Retina (tissue), 1 donor: ENCODE measurements at regions not wholly inside any gene's neighbourhood (a gene's known extent, or its start where the extent isn't known, plus 50 kb on each side); places are given as distances from the start of the nearest gene placed in this dataset.
A peak's percentile ranks its signal among the peaks of the same experiment; 100 is the strongest.

Experiments
- DNase-seq: peaks from one replicate; pipeline ENCODE4 v3.0.0-alpha.2; 2016

DNA sequence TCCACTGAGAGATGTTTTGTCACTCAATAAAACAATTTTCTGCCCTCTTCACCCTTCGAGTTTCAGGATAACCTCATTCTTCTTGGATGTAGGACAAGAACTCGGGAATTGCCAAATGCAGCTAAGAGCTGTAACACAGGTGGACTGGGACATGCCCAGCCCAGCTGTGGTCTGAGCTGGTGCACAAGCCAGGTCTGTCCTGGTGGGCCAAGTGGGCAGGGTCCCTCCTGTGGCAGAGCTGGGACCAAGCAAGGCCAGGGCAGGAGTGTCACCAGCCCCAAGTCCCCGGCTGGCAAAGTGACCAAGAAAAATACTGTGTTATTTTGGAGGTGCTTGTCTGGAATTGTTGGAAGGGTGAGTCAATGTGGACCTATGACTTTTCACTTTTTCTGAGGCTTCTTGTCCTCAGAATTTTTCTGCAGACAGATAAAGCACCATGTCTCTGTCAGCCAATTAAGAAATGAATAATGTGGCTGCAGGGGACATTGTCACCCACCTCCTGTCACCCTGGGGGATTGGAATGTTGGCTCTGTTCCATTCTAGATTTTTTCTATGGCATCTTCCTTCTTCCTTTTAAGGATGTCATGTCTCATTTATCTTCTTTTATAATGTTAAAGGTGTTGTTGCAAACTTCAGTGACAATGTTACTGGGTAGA lies 645.2 kb upstream of the EPHA6 start:
- DNase-seq: no peak

DNA sequence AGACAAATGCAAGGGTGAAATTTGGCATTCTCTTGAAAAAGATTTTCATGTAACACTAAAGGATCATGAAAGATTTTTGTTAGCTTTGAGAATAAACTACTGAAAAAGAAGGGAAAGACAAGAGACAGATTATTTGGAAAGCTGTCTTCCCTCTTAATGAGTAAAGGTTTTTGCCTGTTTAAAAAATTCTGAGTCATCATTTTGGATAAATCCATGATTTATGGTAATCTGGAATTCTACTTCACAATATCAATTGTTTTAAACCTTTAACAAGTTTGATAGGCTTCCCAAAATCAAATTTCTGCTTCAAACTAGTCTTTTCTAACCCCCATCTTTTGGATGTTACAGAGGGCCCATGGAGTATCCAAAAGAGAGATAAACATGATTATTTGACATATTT lies 641.5 kb upstream of the EPHA6 start:
- no peak for DNase-seq

- DNase-seq: no peak
These were observed 638.9 kb upstream of the EPHA6 start for GRCh38 chr3:96175500-96175899.

- no peak for DNase-seq
These were observed 631.6 kb upstream of the EPHA6 start for GRCh38 chr3:96182756-96183155.

GRCh38 chr3:96183871-96184270 lies 630.5 kb upstream of the EPHA6 start:
- no peak for DNase-seq

DNA sequence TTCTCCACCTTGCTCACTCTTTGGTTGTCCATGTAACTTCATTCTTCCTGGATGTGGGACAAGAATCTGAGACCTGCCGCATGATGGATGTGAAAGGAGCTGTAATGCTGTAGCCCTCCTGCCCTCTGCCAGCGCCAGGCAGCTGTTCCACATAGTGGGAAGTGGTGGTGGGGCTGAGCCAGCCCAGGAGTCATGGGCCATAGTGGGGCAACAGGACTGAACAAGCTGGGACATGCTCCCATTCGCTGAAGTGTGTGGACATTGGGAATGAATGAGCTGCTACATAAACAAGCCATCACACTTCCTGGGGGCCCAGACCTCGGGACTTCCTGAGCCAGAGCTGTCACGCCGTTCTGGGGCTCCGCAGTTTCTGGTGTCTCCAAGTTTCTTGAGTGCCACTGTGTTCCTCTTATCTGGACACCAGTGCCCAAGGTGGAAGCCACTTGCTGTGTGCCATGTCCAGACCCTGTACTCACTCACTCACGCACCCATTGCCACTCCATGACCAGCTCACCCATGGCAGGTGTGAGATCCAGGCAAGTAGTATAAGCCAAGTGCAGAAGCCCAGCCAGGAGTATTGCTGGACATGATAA lies 624.3 kb upstream of the EPHA6 start:
- no peak for DNase-seq

DNA sequence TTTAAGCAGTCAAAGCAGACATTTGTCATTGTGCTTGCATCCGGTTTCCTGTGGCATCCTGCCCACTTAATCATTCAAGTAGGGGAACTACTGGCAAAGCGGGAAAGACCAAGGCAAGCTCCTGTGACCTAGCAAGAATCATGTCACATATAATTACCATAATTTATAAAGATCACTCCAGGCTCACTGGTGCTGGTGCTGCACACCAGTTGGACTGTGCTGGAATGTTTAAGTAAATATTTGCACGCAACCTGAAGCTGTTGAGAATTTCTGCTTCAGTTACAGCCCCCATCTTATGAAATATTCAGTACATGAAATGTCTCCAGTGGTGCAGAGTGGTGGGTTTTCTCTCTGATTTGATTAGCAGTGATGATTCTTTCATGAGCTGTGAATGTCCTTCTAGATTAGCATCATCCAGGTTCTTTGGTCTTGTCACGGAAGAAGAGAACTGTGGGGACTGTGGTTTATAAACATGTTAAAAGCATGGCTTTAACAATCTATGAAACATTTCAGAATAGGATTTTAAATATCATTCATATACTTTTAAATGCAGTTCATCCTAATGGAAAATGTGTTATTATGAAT lies 621.3 kb upstream of the EPHA6 start:
- DNase-seq: peak; percentile 86

- DNase-seq: no peak
These were observed 613.5 kb upstream of the EPHA6 start for GRCh38 chr3:96200897-96201296.

GRCh38 chr3:96201463-96201862 lies 612.9 kb upstream of the EPHA6 start:
- DNase-seq: no peak

- no peak for DNase-seq
These were observed 612.2 kb upstream of the EPHA6 start for GRCh38 chr3:96202181-96202580.

DNA sequence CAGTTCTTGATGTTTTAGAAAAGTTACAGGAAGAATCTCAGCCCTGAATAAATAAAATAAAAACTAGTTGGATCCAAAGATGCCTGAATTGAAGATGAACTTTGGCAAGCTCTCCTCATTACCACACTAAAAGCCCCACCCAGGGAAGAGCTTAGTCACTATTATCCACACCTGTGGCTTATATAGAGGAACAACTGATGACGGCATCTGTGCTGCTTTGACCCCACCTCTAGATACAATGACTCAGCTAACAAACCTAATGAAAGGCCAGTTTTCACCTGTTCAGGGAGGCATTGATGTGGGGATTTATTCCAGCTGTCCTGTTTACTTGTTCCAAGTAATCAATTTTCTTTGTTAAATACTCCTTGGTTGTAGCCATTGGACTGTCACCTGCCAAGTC lies 604.7 kb upstream of the EPHA6 start:
- no peak for DNase-seq

DNA sequence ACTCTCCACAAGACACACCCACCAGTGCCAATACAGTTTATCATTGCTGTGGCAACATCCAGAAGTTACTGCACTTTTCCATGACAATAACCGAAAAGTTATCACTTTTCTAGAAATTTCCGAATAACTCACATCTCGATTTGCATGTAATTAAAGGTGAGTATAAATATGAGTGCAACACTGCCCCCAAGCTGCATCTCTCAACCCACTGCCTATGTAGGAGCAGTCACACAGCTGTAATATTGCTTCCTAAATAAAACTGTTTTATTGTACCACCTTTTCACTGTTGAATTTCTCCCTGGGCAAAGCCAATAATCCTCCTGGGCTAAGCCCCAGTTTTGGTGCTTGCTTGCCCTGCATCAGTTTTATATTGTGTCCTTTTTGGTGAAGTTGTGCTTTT lies 601.0 kb upstream of the EPHA6 start:
- no peak for DNase-seq

- no peak for DNase-seq
These were observed 599.5 kb upstream of the EPHA6 start for GRCh38 chr3:96214941-96215340.

GRCh38 chr3:96225494-96225893 lies 588.9 kb upstream of the EPHA6 start:
- no peak for DNase-seq

DNA sequence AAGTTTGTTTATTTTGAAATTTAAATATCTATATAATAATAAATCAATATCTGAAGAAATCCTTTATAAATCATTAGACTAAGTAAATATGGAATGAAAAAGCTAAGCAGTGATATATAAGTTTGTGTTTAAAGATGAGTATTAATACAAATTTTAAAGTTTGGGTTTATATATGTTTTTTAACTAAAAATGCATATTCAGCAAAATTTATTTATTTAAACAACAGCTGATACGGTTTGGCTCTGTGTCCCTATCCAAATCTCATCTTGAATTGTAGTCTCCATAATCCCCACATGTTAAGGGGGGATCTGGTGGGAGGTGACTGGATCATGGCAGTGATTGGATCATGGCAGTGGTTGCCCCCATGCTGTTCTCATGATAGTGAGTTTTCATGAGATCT lies 580.7 kb upstream of the EPHA6 start:
- no peak for DNase-seq

- no peak for DNase-seq
These were observed 577.9 kb upstream of the EPHA6 start for GRCh38 chr3:96236522-96236921.

- DNase-seq: no peak
These were observed 555.1 kb upstream of the EPHA6 start for GRCh38 chr3:96259299-96259698.

- DNase-seq: no peak
These were observed 549.7 kb upstream of the EPHA6 start for GRCh38 chr3:96264701-96265100.

DNA sequence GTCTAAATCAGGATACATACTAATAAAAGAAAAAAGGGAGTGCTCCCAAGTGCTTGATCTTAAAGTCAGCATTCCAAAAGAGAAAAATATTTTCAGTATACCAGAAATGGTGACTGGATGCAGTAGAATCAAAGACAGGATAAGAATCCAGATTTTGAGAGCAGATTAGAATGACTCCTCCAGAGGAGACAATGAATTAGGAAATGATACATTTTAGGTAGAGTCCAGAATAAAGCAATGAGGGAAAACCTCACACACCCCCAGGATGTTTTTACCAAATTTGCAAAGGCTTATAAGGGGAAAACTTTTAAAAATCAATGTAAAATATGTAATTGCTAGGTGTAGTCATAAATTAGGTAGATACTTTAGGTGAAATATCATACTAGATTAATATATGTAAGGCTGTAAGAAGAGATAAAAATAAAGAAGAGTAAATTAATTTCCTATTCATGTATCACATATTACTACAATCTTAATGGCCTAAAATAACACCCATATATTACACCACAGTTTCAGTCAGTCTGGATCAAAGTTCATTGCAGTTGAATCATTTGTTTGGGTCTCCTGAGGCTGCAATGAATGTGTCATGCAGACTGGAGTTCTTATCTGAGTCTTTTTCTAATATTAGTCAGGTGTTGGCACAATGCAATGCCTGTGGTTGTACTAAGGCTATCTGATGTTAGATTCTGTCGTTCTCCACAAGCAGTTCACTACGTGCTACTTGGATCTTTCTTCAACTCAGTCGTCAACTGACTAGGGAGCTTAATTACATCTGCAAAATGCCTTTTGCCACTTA lies 547.8 kb upstream of the EPHA6 start:
- DNase-seq: no peak

DNA sequence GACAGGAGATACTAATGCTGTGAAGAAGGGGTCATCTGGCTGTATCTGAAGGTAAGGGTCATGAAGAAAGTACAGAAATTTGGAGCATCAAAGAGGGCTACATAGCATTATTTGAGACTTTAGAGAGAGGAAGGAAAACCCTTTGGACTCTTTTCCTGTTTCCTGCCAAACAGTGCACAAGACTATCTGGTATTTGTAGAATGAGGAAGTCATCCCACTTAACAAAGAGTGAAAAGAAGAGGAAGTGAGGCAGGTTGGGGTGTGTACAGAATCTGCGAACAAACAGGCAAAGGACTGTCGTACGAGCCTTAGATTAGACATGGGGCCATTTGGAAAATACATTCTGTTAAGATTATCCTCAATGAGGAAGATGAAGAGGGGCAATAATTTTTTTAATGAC lies 546.8 kb upstream of the EPHA6 start:
- no peak for DNase-seq

DNA sequence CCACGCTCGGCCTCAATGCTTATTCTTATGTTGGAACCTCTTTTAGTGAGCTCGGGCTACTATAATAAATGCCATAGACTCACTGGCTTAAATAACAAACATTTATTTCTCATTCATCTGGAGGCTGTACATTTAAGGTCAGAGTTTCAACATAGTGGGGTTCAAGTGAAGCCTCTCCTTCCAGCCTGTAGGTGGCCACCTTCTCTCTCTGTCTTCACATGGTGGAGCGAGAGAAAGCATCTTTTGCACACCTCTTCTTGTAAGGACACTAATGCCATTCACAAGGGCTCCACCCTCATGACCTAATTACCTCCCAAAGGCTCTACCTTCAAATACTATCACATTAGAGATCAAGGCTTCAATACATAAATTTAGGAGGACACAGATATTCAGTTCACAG lies 520.3 kb upstream of the EPHA6 start:
- DNase-seq: no peak

GRCh38 chr3:96300743-96301142 lies 513.7 kb upstream of the EPHA6 start:
- DNase-seq: no peak

- no peak for DNase-seq
These were observed 495.2 kb upstream of the EPHA6 start for GRCh38 chr3:96319166-96319565.

DNA sequence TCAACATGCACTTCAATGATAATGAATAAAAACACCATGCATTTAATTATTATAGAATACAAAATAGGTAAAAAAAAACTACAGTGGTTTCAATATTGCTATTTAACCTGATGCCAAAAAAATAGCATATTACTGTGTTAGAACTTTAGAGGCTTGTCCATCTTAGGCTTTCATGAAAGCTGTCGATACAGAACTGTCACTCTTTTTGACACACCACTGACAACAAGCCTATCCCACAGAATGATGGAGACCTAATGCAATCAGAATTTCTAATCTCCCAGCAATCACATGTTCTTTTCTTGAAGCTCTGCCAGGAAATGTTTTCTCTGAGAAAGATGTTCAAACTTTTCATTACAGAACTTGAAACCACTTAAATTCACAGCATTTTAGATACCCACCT lies 490.3 kb upstream of the EPHA6 start:
- no peak for DNase-seq
